Body of pancreas (tissue), 4 donors: ENCODE measurements at regions not wholly inside any gene's neighbourhood (a gene's known extent, or its start where the extent isn't known, plus 50 kb on each side); places are given as distances from the start of the nearest gene placed in this dataset.
"Not testable (repeated sequence)": the region's sequence is repeated elsewhere in the genome, so short reads cannot be mapped to it uniquely, and the experiment has no call there.

Experiments
- ATAC-seq: fragments of 150-250 bp; one replicate; pipeline ENCODE4 v1.9.1; 2016
- DNase-seq, 4 donors: peaks; one replicate each; pipeline ENCODE4 v3.0.0-alpha.2; 2019
- H3K27ac ChIP-seq, 4 donors: fragments of 200-600 bp; sonication (generic); 1 replicate in 3 of 4; 2 replicates in 1 of 4; pipeline versions ENCODE4 v1.5.1 to v1.6.1; 2016 to 2019; ENCODE audit warnings: mild to moderate bottlenecking in 1 of 4, mixed read lengths in 1 of 4, moderate library complexity in 1 of 4
- H3K27me3 ChIP-seq, 2 donors: fragments of 200-600 bp; sonication (generic); one replicate each; pipeline ENCODE4 v1.6.0; 2016; ENCODE audit warnings: mild to moderate bottlenecking in 1 of 2
- H3K36me3 ChIP-seq, 2 donors: fragments of 200-600 bp; sonication (generic); replicated peaks in 1 of 2; 2 replicates each; pipeline ENCODE4 v1.5.1; 2016; ENCODE audit warnings: low read depth in 2 of 2; ENCODE audit not compliant: insufficient read depth in 1 of 2
- H3K4me1 ChIP-seq: fragments of 200-600 bp; sonication (generic); one replicate; pipeline ENCODE4 v1.6.0; 2016
- H3K4me3 ChIP-seq, 2 donors: fragments of 200-600 bp; sonication (generic); 1 replicate in 1 of 2; 2 replicates in 1 of 2; pipeline ENCODE4 v1.5.1; 2016 to 2019
- H3K9me3 ChIP-seq, 3 donors: fragments of 200-600 bp; sonication (generic); 1 replicate in 2 of 3; 2 replicates in 1 of 3; pipeline ENCODE4 v1.5.1; 2016
- CTCF ChIP-seq, 7 experiments: fragments of 450-650 bp in 4 of 7; fragments of 200-600 bp in 3 of 7; sonication (generic) in 3 of 7; IDR thresholded peaks; one replicate each; pipeline ENCODE4 v1.5.1; 2016 to 2019; ENCODE audit warnings: antibody characterized with exemption in 7 of 7
- POLR2A ChIP-seq, 3 donors: fragments of 450-650 bp; IDR thresholded peaks; one replicate each; pipeline ENCODE4 v1.6.1; 2016; ENCODE audit warnings: antibody characterized with exemption in 3 of 3, mild to moderate bottlenecking in 2 of 3
- WGBS, 2 donors: methylation state at CpG; one replicate each; pipeline ENCODE4 v1.1.5; 2017; 5-methylcytosine and 5-hydroxymethylcytosine counted together
- intact Hi-C: fragments of 100-400 bp; cut with DNase I; formaldehyde crosslinking; loops from one replicate; pipeline ENCODE4 v1.15.1; 2023

- Histone ChIP-seq H3K27ac (no peak overlapping the region), H3K9me3 (no peaks in the 10 kb centered on the region), H3K36me3 (no peaks in the 10 kb centered on the region), H3K4me1 (no peaks in the 10 kb centered on the region), H3K27me3 (no peaks in the 10 kb centered on the region), H3K4me3 (no peak overlapping the region)
- no peak for ATAC-seq
- no peak for TF ChIP-seq CTCF (IDR thresholded peaks at IDR 0.05)
- TF ChIP-seq POLR2A (IDR thresholded peaks at IDR 0.05): no peak
- intact Hi-C loops: no loop called here
- no peak for DNase-seq
- 74% methylated on average over 12 of the region's 12 CpGs for WGBS, 2 donors
Measured at GRCh38 chr3:158936530-158937113, 134.8 kb downstream of the MFSD1 start.

GRCh38 chr3:158950178-158950901 lies 148.5 kb downstream of the MFSD1 start:
- DNase-seq (no peak), ATAC-seq (no peak)
- 81 to 84% methylated on average over 8 of the region's 8 CpGs for WGBS, 2 donors
- Histone ChIP-seq H3K4me1 (no peaks in the 10 kb centered on the region), H3K27me3 (no peaks in the 10 kb centered on the region), H3K9me3 (no peaks in the 10 kb centered on the region), H3K4me3 (no peak overlapping the region), H3K27ac (no peak overlapping the region), H3K36me3 (no peaks in the 10 kb centered on the region)
- intact Hi-C loops: no loop called here
- no peak for TF ChIP-seq CTCF (IDR thresholded peaks at IDR 0.05)
- no peak for TF ChIP-seq POLR2A (IDR thresholded peaks at IDR 0.05)

GRCh38 chr3:158953131-158953530 lies 151.3 kb downstream of the MFSD1 start:
- DNase-seq: no peak
- no peaks in the 10 kb centered on the region for H3K27me3 ChIP-seq
- H3K9me3 ChIP-seq: no peaks in the 10 kb centered on the region
- intact Hi-C loops: no loop called here
- H3K27ac ChIP-seq: no peak overlapping the region
- TF ChIP-seq POLR2A (IDR thresholded peaks at IDR 0.05) (no peak), CTCF (IDR thresholded peaks at IDR 0.05) (no peak)
- H3K4me1 ChIP-seq: no peaks in the 10 kb centered on the region
- no peaks in the 10 kb centered on the region for H3K36me3 ChIP-seq
- H3K4me3 ChIP-seq: no peak overlapping the region
- 45 to 74% methylated on average over 1 of the region's 1 CpG for WGBS, 2 donors
- no peak for ATAC-seq

GRCh38 chr3:158954420-158954819 lies 152.6 kb downstream of the MFSD1 start:
- no peak overlapping the region for H3K27ac ChIP-seq
- H3K4me1 ChIP-seq: no peaks in the 10 kb centered on the region
- no peaks in the 10 kb centered on the region for H3K9me3 ChIP-seq
- WGBS, 2 donors: 55 to 59% methylated on average over 2 of the region's 2 CpGs
- no peaks in the 10 kb centered on the region for H3K27me3 ChIP-seq
- DNase-seq (no peak), ATAC-seq (no peak)
- TF ChIP-seq POLR2A (IDR thresholded peaks at IDR 0.05) (no peak), CTCF (IDR thresholded peaks at IDR 0.05) (no peak)
- no peak overlapping the region for H3K4me3 ChIP-seq
- H3K36me3 ChIP-seq: no peaks in the 10 kb centered on the region
- intact Hi-C loops: no loop called here

GRCh38 chr3:158957777-158958176 lies 155.9 kb downstream of the MFSD1 start:
- H3K9me3 ChIP-seq, H3K4me3 ChIP-seq, H3K36me3 ChIP-seq, H3K27me3 ChIP-seq, intact Hi-C loops, H3K27ac ChIP-seq, H3K4me1 ChIP-seq, ATAC-seq, DNase-seq: not testable (repeated sequence)
- no CpG with 5 or more reads among the region's 1 CpG for WGBS, 2 donors
